Left ventricle myocardium inferior (tissue), 1 donor: ENCODE measurements at regions not wholly inside any gene's neighbourhood (a gene's known extent, or its start where the extent isn't known, plus 50 kb on each side); places are given as distances from the start of the nearest gene placed in this dataset.

ENCODE experiments used
- DNase-seq: peaks from one replicate; pipeline ENCODE4 v3.0.0-alpha.2; 2020
- H3K27ac ChIP-seq: fragments of 200-600 bp; replicated peaks from 2 replicates; pipeline ENCODE4 v1.8.0; 2021
- H3K27me3 ChIP-seq: fragments of 200-600 bp; 2 replicates; pipeline ENCODE4 v1.8.0; 2021; ENCODE audit warnings: low read depth
- H3K36me3 ChIP-seq: fragments of 200-600 bp; 2 replicates; pipeline ENCODE4 v1.8.0; 2021
- H3K4me1 ChIP-seq: fragments of 200-600 bp; 2 replicates; pipeline ENCODE4 v1.8.0; 2021
- H3K4me3 ChIP-seq: fragments of 200-600 bp; 2 replicates; pipeline ENCODE4 v1.8.0; 2021; ENCODE audit warnings: mild to moderate bottlenecking, moderate library complexity
- H3K9me3 ChIP-seq: fragments of 200-600 bp; replicated peaks from 2 replicates; pipeline ENCODE4 v1.8.0; 2021
- CTCF ChIP-seq: fragments of 200-600 bp; IDR thresholded peaks from 2 replicates; pipeline ENCODE4 v1.8.0; 2021; ENCODE audit warnings: antibody characterized with exemption, mild to moderate bottlenecking, borderline replicate concordance
- intact Hi-C: fragments of 100-400 bp; cut with micrococcal nuclease; formaldehyde crosslinking; loops from one replicate; pipeline ENCODE4 v1.11.0; 2022
- donor health status: DM: no; HTN: yes; CAD: no; lungs with severe emphysema.

GRCh38 chr6:21885532-21886114 lies 292.1 kb downstream of the SOX4 start:
- intact Hi-C loops, result no loop called here
- H3K4me1 ChIP-seq, result peaks cover 33% of the 10 kb centered on the region
- no peaks in the 10 kb centered on the region for H3K27me3 ChIP-seq
- peak; percentile 48 for DNase-seq
- peak overlapping the region; percentile 43 for H3K27ac ChIP-seq
- H3K9me3 ChIP-seq, result peaks cover 2% of the 10 kb centered on the region
- no peaks in the 10 kb centered on the region for H3K36me3 ChIP-seq
- H3K4me3 ChIP-seq, result no peak overlapping the region
- TF ChIP-seq CTCF, result no peak

- peaks cover 33% of the 10 kb centered on the region for H3K4me1 ChIP-seq
- intact Hi-C loops, result no loop called here
- H3K36me3 ChIP-seq, result no peaks in the 10 kb centered on the region
- peak overlapping the region; percentile 43 for H3K27ac ChIP-seq
- no peak for TF ChIP-seq CTCF
- no peak for DNase-seq
- H3K9me3 ChIP-seq, result no peaks in the 10 kb centered on the region
- H3K4me3 ChIP-seq, result no peak overlapping the region
- no peaks in the 10 kb centered on the region for H3K27me3 ChIP-seq
Observed at GRCh38 chr6:21886542-21887151, 293.1 kb downstream of the SOX4 start.

GRCh38 chr6:21887231-21888185 lies 294.0 kb downstream of the SOX4 start:
- peak overlapping the region; percentile 43 for H3K27ac ChIP-seq
- no peaks in the 10 kb centered on the region for H3K9me3 ChIP-seq
- peak; percentile 20 for DNase-seq
- H3K4me1 ChIP-seq, result peaks cover 33% of the 10 kb centered on the region
- intact Hi-C loops, result no loop called here
- no peaks in the 10 kb centered on the region for H3K36me3 ChIP-seq
- no peak for TF ChIP-seq CTCF
- no peaks in the 10 kb centered on the region for H3K27me3 ChIP-seq
- H3K4me3 ChIP-seq, result no peak overlapping the region

GRCh38 chr6:21891080-21891479 lies 297.5 kb downstream of the SOX4 start:
- intact Hi-C loops, result no loop called here
- H3K36me3 ChIP-seq, result no peaks in the 10 kb centered on the region
- no peaks in the 10 kb centered on the region for H3K27me3 ChIP-seq
- no peak for DNase-seq
- H3K27ac ChIP-seq, result no peak overlapping the region
- no peaks in the 10 kb centered on the region for H3K9me3 ChIP-seq
- H3K4me3 ChIP-seq, result no peak overlapping the region
- H3K4me1 ChIP-seq, result peaks cover 20% of the 10 kb centered on the region
- no peak for TF ChIP-seq CTCF

- Histone ChIP-seq H3K27ac (no peak overlapping the region), H3K4me1 (no peaks in the 10 kb centered on the region), H3K27me3 (no peaks in the 10 kb centered on the region), H3K4me3 (no peak overlapping the region), H3K36me3 (no peaks in the 10 kb centered on the region), H3K9me3 (no peaks in the 10 kb centered on the region)
- no peak for TF ChIP-seq CTCF
- DNase-seq, result no peak
- intact Hi-C loops, result no loop called here
Observed at GRCh38 chr6:21893793-21894192, 300.2 kb downstream of the SOX4 start.
